GM19455 (cell line): ENCODE measurements at regions not wholly inside any gene's neighbourhood (a gene's known extent, or its start where the extent isn't known, plus 50 kb on each side); places are given as distances from the start of the nearest gene placed in this dataset.

Experiments
- ATAC-seq: cut with Tn5 transposase; IDR thresholded peaks from one replicate; pipeline ENCODE4 v1.9.1; 2021; ENCODE audit not compliant: unreplicated experiment

GRCh38 chr2:156695020-156695419 lies 258.8 kb downstream of the GPD2 start:
- ATAC-seq, result no peak

GRCh38 chr2:156695595-156695994 lies 259.4 kb downstream of the GPD2 start:
- no peak for ATAC-seq

DNA sequence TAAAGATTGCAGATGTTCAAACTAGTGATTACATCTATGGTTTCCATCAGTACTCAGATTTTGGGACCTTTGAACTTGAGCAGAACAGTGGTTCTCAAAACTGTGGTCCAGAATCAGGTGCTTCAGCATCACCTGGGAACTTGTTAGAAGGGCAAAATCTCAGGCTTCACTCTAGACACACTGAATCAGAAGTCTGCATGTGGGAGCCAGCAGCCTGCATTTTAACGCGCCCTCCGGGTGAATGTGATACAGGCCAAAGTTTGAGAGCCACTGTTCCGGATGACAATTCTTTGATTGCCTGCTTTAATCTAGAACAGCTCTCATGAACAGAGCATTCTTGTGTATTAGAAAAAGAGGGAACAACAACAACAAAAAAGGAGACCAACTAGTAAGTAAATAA lies 261.7 kb downstream of the GPD2 start:
- ATAC-seq, result no peak

DNA sequence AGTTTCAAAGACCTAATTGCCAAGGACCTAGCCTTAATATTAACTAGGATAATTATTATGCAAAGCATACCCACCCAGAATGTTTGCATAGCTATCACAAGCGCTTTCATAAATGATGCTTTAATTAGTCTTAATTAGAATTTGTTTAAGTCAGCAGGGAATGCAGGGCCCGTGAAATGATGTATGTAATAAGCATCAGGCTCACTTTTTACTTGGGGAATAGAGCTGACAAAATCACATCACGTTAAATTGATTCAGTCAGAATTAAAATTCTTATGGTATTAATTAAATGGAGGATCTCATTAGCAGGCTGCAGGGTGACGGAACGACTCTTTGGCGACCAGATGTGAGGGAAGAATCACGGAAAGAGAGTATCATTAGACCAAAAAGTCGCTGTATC lies 264.5 kb downstream of the GPD2 start:
- no peak for ATAC-seq

DNA sequence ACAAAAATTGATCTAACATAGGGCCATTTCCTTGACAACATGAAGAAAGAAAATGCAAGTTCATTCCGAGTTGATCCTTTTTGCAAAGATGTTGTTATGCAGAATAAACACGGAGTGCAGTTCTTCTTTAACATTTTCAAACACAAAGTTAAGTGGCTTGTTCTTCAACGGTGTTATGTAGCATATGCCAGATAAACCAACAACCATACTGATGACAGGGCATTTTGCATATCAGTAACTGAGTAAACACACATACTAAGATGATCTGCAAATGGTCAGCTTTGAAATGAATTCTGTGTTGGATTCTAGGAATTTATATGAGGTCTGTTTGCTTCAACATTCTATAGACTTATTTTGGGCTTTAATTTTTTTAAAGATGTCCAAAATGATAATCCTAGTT lies 266.4 kb downstream of the GPD2 start:
- no peak for ATAC-seq

- no peak for ATAC-seq
These were observed 267.5 kb downstream of the GPD2 start for GRCh38 chr2:156703642-156704041.

DNA sequence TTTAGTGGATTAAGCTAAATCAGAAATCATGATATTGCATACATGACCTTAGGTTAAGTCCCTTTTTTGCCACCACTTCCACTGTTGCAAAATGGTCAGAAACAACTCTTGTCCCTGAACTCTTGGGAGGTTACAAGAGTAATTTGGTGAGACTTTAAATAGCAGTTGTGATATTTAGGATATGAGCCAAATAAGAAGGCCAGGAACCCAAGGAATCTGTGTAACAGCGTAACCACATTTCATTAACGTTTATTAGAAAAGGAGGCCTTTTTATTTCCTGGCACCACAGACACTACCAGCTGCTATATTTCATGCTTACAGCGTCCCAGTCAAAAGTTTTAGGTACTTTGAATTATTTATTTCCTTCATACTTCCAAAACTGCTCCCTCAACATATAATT lies 268.0 kb downstream of the GPD2 start:
- no peak for ATAC-seq

GRCh38 chr2:156704617-156705016 lies 268.4 kb downstream of the GPD2 start:
- no peak for ATAC-seq

GRCh38 chr2:156706576-156706975 lies 270.4 kb downstream of the GPD2 start:
- ATAC-seq, result no peak

GRCh38 chr2:156708051-156708450 lies 271.9 kb downstream of the GPD2 start:
- ATAC-seq, result no peak

DNA sequence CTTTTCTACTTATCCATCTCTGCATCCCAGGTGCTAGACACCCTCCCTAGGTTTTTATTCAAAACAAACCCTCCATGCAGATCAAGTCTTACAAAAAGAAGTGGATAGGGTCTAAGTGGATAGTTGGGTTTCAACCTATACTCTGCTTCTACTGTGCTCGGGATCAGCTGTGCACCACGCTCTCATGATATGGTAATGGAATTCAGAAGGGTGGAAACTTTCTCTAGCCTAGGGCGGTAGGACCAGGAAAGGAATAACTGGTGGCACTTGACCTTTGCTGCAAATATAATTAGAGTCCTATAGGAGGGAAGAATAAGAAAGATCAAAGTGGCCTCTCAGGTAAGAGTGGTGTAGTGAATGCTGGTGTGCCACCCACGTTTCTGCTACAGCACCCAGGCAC lies 272.9 kb downstream of the GPD2 start:
- no peak for ATAC-seq

- no peak for ATAC-seq
These were observed 282.9 kb downstream of the GPD2 start for GRCh38 chr2:156719036-156719435.

GRCh38 chr2:156727867-156728266 lies 291.7 kb downstream of the GPD2 start:
- ATAC-seq, result no peak

DNA sequence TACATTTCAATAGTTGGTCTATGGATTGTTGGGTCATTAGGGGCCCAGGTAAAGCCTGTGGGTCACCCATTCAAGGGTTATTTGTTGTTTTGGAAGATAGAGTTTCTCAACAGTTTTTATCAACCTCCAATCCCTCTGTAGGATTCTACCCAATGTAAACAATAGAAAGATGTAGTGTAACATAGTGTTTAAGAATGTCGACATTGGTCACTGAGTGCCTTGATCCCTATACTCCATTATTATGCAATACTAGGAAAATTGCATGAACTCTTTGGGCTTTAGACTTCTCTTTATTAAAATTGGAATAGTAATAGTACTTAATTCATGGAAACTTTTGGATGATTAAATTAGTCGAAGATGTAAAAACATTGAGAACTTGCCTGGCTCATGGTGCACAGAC lies 292.1 kb downstream of the GPD2 start:
- no peak for ATAC-seq

DNA sequence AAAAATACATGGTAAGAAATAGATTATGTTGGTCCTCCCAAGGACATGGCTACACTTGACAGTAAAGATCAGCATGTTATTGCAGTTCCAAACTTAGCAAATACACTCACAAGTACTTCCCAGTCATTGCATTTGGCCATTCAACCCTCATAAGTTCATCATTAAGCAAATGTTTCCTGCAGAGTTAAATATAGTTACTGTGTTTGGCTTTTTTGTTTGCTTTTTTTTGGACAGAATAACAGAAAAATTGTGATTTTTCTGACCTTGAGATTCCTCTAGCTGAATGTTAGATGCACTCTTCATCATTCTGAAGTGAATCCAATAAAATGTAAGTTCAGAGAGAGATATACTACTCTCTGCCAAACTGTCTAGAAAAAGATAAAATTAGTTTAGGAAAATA lies 295.3 kb downstream of the GPD2 start:
- no peak for ATAC-seq

DNA sequence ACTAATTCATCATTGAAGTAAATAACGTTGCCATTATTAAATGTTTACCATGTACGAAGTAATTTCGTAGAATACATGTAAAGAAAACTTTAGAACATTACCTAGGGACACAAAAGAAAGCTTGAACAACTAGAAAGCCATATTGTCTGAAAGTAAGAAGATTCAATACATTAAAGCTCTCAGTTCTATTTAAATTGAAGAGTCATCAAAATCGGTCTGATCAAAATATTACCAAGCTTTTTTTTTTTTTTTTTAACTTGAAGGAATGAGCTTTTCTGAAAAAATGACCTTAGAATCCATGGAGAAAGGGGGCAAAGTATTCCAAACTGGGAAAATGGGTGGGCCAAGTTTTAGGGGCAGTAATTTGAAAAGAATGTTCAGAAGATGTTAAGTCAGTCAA lies 300.8 kb downstream of the GPD2 start:
- no peak for ATAC-seq

DNA sequence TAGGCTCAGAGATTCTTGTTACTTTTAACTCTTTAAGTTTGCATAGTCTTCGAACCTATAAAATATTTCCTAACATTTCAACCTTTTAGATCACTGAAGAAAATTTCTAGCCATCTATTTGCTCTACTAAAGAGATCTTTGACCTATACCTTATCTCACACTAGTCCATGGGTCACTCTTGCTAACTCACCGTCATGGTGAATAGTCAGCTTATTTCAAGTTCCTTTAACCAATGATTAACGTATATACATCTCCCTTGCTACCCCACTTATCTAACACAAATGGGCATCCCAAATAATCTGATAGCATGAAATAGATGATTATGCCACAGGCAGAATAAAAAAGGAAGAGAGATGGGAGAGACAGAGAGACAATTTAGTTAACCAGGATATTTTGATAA lies 303.1 kb downstream of the GPD2 start:
- no peak for ATAC-seq

DNA sequence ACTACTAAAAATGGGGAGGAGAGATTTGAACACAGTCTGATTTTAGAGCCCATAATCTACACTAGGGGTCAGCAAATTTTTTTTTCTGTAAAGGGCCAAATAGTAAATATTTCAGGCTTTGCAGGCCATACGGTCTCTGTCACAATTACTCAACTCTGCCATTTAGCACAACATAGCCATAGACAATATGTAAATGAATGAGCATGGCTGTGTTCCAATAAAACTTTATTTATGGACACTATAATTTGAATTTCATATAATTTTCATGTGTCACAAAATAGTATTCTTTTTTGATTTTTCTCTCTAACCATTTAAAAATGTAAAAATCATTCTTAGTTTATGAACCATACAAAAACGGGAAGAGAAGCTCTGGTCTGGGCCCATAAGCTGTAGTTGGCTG lies 309.4 kb downstream of the GPD2 start:
- no peak for ATAC-seq

- ATAC-seq, result no peak
These were observed 312.0 kb downstream of the GPD2 start for GRCh38 chr2:156748221-156748620.

- ATAC-seq, result no peak
These were observed 315.9 kb downstream of the GPD2 start for GRCh38 chr2:156752042-156752441.

DNA sequence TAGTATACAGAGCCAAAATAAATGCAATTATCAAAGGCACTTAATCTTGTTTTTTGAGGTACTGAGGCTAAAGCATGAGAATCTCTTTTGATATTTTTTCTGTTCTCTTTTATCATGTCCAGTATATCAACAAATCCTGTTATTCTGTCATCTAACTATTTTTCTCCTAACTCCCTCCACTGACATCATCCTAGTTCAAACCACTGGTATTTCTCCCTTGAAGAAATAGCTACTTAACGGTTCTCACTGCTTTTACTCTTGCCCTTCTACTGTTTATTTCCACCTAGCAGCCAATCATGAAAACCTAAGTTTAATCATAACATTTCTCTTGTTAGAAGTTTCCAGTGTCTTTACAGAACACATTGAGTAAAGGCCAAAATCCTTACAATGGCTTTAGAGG lies 317.6 kb downstream of the GPD2 start:
- ATAC-seq, result no peak

GRCh38 chr2:156756516-156756915 lies 320.3 kb downstream of the GPD2 start:
- no peak for ATAC-seq

GRCh38 chr2:156763174-156763573 lies 327.0 kb downstream of the GPD2 start:
- no peak for ATAC-seq

- no peak for ATAC-seq
These were observed 328.9 kb downstream of the GPD2 start for GRCh38 chr2:156765043-156765442.
